Activated T-helper 1 cell treated with anti-CD3 and anti-CD28 coated beads, Interleukin-12 subunit alpha, Interleukin-12 subunit beta, Interleukin-2, Interleukin-4 antibody, amounts not matched to agents 30 ng/mL and 10 ng/mL and 1 ng/mL, durations not matched to agents 14 hours and 24 hours and 36 hours (primary cell): ENCODE measurements at regions not wholly inside any gene's neighbourhood (a gene's known extent, or its start where the extent isn't known, plus 50 kb on each side); places are given as distances from the start of the nearest gene placed in this dataset.
A peak's percentile ranks its signal among the peaks of the same experiment; 100 is the strongest.

Source experiments
- DNase-seq: peaks from one replicate; pipeline ENCODE4 v3.0.0; 2021; ENCODE audit warnings: low spot score
- H3K27ac Mint-ChIP-seq: one replicate; pipeline ENCODE4 v1.8.0; 2021; ENCODE audit warnings: mild to moderate bottlenecking, mixed read lengths
- H3K27me3 Mint-ChIP-seq: one replicate; pipeline ENCODE4 v1.8.0; 2022; ENCODE audit warnings: mild to moderate bottlenecking, moderate library complexity, mixed read lengths; ENCODE audit not compliant: insufficient read depth
- H3K36me3 Mint-ChIP-seq: one replicate; pipeline ENCODE4 v1.8.0; 2021; ENCODE audit warnings: low read depth, mixed read lengths
- H3K4me1 Mint-ChIP-seq: one replicate; pipeline ENCODE4 v1.8.0; 2021; ENCODE audit warnings: low read depth, mixed read lengths
- H3K4me3 Mint-ChIP-seq: one replicate; pipeline ENCODE4 v1.8.0; 2021; ENCODE audit warnings: mild to moderate bottlenecking, moderate library complexity, mixed read lengths
- H3K9me3 Mint-ChIP-seq: one replicate; pipeline ENCODE4 v1.8.0; 2021; ENCODE audit warnings: mixed read lengths
- intact Hi-C: fragments of 100-400 bp; cut with micrococcal nuclease; formaldehyde crosslinking; loops from one replicate; pipeline ENCODE4 v1.15.1; 2024

- intact Hi-C loops = loop anchor here (10.0 kb wide), 1 partner anchor 673 kb away; no protein-coding TSS in a partner anchor
- Mint-ChIP-seq H3K9me3 (peaks cover 8% of the 10 kb centered on the region), H3K27me3 (peaks cover 39% of the 10 kb centered on the region)
Measured at GRCh38 chr15:94611656-94612055, 380.3 kb downstream of the MCTP2 start.

GRCh38 chr15:94615688-94616087, 384.3 kb downstream of the MCTP2 start:
- H3K27ac Mint-ChIP-seq = no peak overlapping the region
- intact Hi-C loops = loop anchor here (10.0 kb wide), 1 partner anchor 669 kb away; no protein-coding TSS in a partner anchor
- DNase-seq = no peak
- peaks cover 8% of the 10 kb centered on the region for H3K9me3 Mint-ChIP-seq
- H3K27me3 Mint-ChIP-seq = peaks cover 48% of the 10 kb centered on the region
- peaks cover 29% of the 10 kb centered on the region for H3K4me1 Mint-ChIP-seq
- no peak overlapping the region for H3K4me3 Mint-ChIP-seq
- H3K36me3 Mint-ChIP-seq = peaks cover 8% of the 10 kb centered on the region

More at GRCh38 chr15:94611656-94612055, 380.3 kb downstream of the MCTP2 start:
- no peak for DNase-seq
- Mint-ChIP-seq H3K4me3 (no peak overlapping the region), H3K36me3 (peaks cover 12% of the 10 kb centered on the region), H3K4me1 (peaks cover 67% of the 10 kb centered on the region), H3K27ac (no peak overlapping the region)

- H3K4me1 Mint-ChIP-seq = peaks cover 7% of the 10 kb centered on the region
- peaks cover 5% of the 10 kb centered on the region for H3K9me3 Mint-ChIP-seq
- intact Hi-C loops = no loop called here
- DNase-seq = no peak
- no peak overlapping the region for H3K4me3 Mint-ChIP-seq
- peaks cover 3% of the 10 kb centered on the region for H3K36me3 Mint-ChIP-seq
- H3K27me3 Mint-ChIP-seq = peaks cover 22% of the 10 kb centered on the region
- H3K27ac Mint-ChIP-seq = no peak overlapping the region
Measured at GRCh38 chr15:94620632-94621031, 389.3 kb downstream of the MCTP2 start.

DNA sequence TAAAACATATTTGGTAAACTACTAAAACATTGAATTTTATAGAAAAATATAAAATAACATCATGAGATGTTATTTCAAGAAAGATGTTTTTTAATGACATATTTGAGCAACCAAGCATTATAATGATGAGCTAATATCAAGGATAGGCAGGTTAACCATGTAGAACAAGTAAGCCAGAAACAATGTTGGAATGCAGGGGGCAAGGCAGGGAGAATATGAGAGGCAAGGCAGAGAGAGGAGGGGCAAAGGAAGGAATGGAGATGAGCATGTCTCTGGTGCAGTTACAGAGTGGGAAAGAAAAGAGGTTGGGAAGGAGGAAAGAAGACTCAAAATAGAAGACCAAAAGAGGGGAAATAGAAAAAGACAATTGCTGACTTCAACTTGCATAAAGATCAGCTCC, 390.4 kb downstream of the MCTP2 start:
- Mint-ChIP-seq H3K4me1 (no peaks in the 10 kb centered on the region), H3K4me3 (no peak overlapping the region), H3K36me3 (peaks cover 2% of the 10 kb centered on the region), H3K27ac (no peak overlapping the region), H3K9me3 (no peaks in the 10 kb centered on the region), H3K27me3 (peaks cover 20% of the 10 kb centered on the region)
- no peak for DNase-seq
- intact Hi-C loops = no loop called here

DNA sequence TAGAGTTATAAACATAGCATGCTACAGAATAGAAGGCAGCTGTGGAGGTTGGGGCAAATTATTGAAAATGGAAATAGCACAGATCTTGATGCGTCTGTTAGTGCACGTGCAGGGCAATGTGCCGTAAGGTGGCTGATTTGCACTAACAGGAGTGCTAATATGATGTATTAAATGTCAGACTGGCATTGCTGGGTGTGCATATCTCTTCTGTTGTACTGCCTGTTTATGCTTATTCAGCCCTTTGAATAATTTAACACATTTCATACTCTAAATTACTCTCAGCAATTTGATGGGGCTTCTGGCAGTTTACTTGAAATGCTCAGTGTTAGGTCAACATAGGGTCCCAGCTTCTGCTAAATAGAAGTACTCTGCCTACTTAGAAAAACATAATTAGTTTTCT, 395.6 kb downstream of the MCTP2 start:
- intact Hi-C loops = no loop called here
- H3K4me3 Mint-ChIP-seq = no peak overlapping the region
- no peak overlapping the region for H3K27ac Mint-ChIP-seq
- H3K4me1 Mint-ChIP-seq = peaks cover 21% of the 10 kb centered on the region
- H3K9me3 Mint-ChIP-seq = no peaks in the 10 kb centered on the region
- H3K27me3 Mint-ChIP-seq = peaks cover 10% of the 10 kb centered on the region
- H3K36me3 Mint-ChIP-seq = peaks cover 4% of the 10 kb centered on the region
- no peak for DNase-seq

- H3K4me1 Mint-ChIP-seq = peaks cover 55% of the 10 kb centered on the region
- DNase-seq = no peak
- peaks cover 4% of the 10 kb centered on the region for H3K36me3 Mint-ChIP-seq
- no peak overlapping the region for H3K27ac Mint-ChIP-seq
- intact Hi-C loops = no loop called here
- no peaks in the 10 kb centered on the region for H3K9me3 Mint-ChIP-seq
- H3K4me3 Mint-ChIP-seq = peak overlapping the region; percentile 35
- peaks cover 33% of the 10 kb centered on the region for H3K27me3 Mint-ChIP-seq
Measured at GRCh38 chr15:94631608-94632007, 400.2 kb downstream of the MCTP2 start.

- intact Hi-C loops = no loop called here
- H3K4me3 Mint-ChIP-seq = no peak overlapping the region
- H3K27ac Mint-ChIP-seq = no peak overlapping the region
- DNase-seq = no peak
- no peaks in the 10 kb centered on the region for H3K36me3 Mint-ChIP-seq
- H3K4me1 Mint-ChIP-seq = peaks cover 21% of the 10 kb centered on the region
- H3K27me3 Mint-ChIP-seq = peaks cover 54% of the 10 kb centered on the region
- no peaks in the 10 kb centered on the region for H3K9me3 Mint-ChIP-seq
Measured at GRCh38 chr15:94638183-94638582, 406.8 kb downstream of the MCTP2 start.

GRCh38 chr15:94639701-94640100, 408.3 kb downstream of the MCTP2 start:
- intact Hi-C loops = no loop called here
- no peak overlapping the region for H3K27ac Mint-ChIP-seq
- no peaks in the 10 kb centered on the region for H3K9me3 Mint-ChIP-seq
- peaks cover 8% of the 10 kb centered on the region for H3K4me1 Mint-ChIP-seq
- no peak for DNase-seq
- peaks cover 52% of the 10 kb centered on the region for H3K27me3 Mint-ChIP-seq
- no peak overlapping the region for H3K4me3 Mint-ChIP-seq
- no peaks in the 10 kb centered on the region for H3K36me3 Mint-ChIP-seq

DNA sequence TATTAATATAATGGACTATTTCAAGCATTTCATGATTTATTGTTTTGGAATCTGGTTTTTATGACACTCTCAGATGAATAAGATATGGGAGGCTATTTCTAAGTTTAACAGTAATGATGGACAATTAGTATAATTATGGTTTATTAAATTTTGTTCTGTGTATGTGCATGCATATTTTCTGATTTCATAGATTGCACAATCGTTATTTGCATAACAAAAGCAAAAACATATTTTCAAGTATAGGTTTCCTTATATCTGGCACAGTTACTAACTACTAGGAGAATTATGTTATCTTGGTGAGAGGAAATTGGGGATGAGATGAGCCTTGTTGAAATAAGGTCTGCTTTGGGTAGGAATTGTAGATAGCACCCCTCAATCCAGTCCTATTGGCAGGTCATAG, 413.1 kb downstream of the MCTP2 start:
- Mint-ChIP-seq H3K4me3 (no peak overlapping the region), H3K27ac (no peak overlapping the region), H3K9me3 (no peaks in the 10 kb centered on the region), H3K36me3 (no peaks in the 10 kb centered on the region), H3K4me1 (no peaks in the 10 kb centered on the region), H3K27me3 (peaks cover 60% of the 10 kb centered on the region)
- DNase-seq = no peak
- intact Hi-C loops = no loop called here

- Mint-ChIP-seq H3K27me3 (peaks cover 57% of the 10 kb centered on the region), H3K27ac (no peak overlapping the region), H3K9me3 (no peaks in the 10 kb centered on the region), H3K4me3 (no peak overlapping the region), H3K36me3 (no peaks in the 10 kb centered on the region), H3K4me1 (no peaks in the 10 kb centered on the region)
- intact Hi-C loops = no loop called here
- no peak for DNase-seq
Measured at GRCh38 chr15:94653071-94653470, 421.7 kb downstream of the MCTP2 start.

- H3K4me3 Mint-ChIP-seq = no peak overlapping the region
Measured at GRCh38 chr15:94655249-94655880, 424.0 kb downstream of the MCTP2 start.

DNA sequence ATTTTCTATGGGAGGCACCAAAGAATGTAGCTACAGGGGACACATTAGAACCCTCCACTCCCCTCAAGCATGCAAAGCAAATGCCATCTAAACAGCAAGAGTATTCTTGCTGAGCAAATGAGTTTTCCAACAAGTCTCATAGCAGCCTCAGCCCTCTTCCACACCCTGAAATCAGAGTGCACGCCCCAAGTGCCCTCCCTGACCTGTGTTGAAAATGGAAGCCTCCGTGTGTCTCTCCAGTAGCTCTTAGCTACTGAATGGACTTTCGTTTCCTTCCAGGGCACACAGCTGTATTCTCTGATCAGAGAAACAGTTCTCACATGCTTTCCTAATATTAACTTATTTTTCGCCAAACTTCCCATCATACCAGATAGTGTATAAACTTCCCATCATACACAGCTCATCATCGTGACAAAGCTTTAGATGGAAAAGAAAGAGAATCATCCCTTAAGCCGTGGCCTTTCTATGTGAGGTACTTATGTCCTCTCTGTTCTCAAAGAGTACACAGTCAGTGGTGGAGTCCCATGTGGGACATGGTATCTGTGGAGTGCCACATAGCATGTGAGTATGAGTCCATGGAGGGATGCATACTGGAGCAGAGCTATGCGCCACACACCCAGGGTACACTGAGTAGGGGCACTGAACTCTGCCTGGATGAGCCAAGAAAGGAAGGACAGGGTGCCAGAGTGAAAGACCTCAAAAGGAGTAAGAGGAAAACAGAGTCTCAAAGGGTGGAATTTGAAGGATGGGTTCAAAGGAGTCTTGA, 434.5 kb downstream of the MCTP2 start:
- Mint-ChIP-seq H3K4me3 (no peak overlapping the region), H3K27me3 (peaks cover 54% of the 10 kb centered on the region), H3K27ac (no peak overlapping the region), H3K4me1 (peaks cover 21% of the 10 kb centered on the region), H3K9me3 (no peaks in the 10 kb centered on the region), H3K36me3 (no peaks in the 10 kb centered on the region)
- no peak for DNase-seq
- intact Hi-C loops = no loop called here

More at GRCh38 chr15:94655249-94655880, 424.0 kb downstream of the MCTP2 start:
- DNase-seq = no peak
- no peak overlapping the region for H3K27ac Mint-ChIP-seq
- intact Hi-C loops = no loop called here
- no peaks in the 10 kb centered on the region for H3K4me1 Mint-ChIP-seq
- H3K36me3 Mint-ChIP-seq = no peaks in the 10 kb centered on the region
- peaks cover 62% of the 10 kb centered on the region for H3K27me3 Mint-ChIP-seq
- no peaks in the 10 kb centered on the region for H3K9me3 Mint-ChIP-seq

DNA sequence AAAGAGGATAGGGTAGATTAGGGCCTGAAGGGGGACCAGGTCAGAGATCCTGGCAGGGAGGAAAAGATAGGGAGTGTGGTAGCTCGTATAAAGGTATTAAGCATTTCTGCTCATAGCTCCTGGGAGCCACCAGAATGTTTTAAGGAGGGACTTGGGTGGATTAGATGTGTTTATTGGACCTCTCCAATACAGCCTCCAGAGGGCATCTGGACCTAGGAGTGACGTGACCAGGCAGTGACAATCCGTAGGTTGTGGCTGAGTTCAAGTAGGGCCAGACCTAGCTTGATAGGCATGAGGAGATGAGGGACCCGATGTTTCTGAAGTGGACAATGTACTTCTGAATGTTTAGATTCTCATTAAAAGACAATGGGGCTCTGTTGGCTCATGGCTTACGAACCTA, 435.2 kb downstream of the MCTP2 start:
- no peak for DNase-seq

More for the DNA sequence above, 435.2 kb downstream of the MCTP2 start:
- no peaks in the 10 kb centered on the region for H3K9me3 Mint-ChIP-seq
- no peak overlapping the region for H3K27ac Mint-ChIP-seq
- H3K27me3 Mint-ChIP-seq = peaks cover 57% of the 10 kb centered on the region
- no peak overlapping the region for H3K4me3 Mint-ChIP-seq
- intact Hi-C loops = no loop called here
- no peaks in the 10 kb centered on the region for H3K36me3 Mint-ChIP-seq
- peaks cover 21% of the 10 kb centered on the region for H3K4me1 Mint-ChIP-seq
